Endothelial cell (in vitro differentiated cells): ENCODE measurements at regions not wholly inside any gene's neighbourhood (a gene's known extent, or its start where the extent isn't known, plus 50 kb on each side); places are given as distances from the start of the nearest gene placed in this dataset.

ENCODE experiments used
- DNase-seq: peaks from one replicate; pipeline ENCODE4 v3.0.0; 2021; ENCODE audit warnings: low spot score
- H3K27ac Mint-ChIP-seq: one replicate; pipeline ENCODE4 v1.8.0; 2021; ENCODE audit warnings: mixed read lengths, inconsistent platforms; ENCODE audit not compliant: unreplicated experiment
- H3K27me3 Mint-ChIP-seq: one replicate; pipeline ENCODE4 v1.8.0; 2021; ENCODE audit warnings: mild to moderate bottlenecking, moderate library complexity, mixed read lengths, inconsistent platforms; ENCODE audit not compliant: unreplicated experiment
- H3K36me3 Mint-ChIP-seq: one replicate; pipeline ENCODE4 v1.8.0; 2021; ENCODE audit warnings: mild to moderate bottlenecking, low read depth, mixed read lengths, inconsistent platforms; ENCODE audit not compliant: unreplicated experiment
- H3K4me1 Mint-ChIP-seq: one replicate; pipeline ENCODE4 v1.8.0; 2021; ENCODE audit warnings: mild to moderate bottlenecking, mixed read lengths, inconsistent platforms; ENCODE audit not compliant: unreplicated experiment
- H3K4me3 Mint-ChIP-seq: one replicate; pipeline ENCODE4 v1.8.0; 2021; ENCODE audit warnings: mild to moderate bottlenecking, mixed read lengths, inconsistent platforms; ENCODE audit not compliant: unreplicated experiment
- H3K9me3 Mint-ChIP-seq: one replicate; pipeline ENCODE4 v1.8.0; 2021; ENCODE audit warnings: mixed read lengths, inconsistent platforms; ENCODE audit not compliant: unreplicated experiment
- CTCF ChIP-seq: fragments of 200-600 bp; sonication (generic); IDR thresholded peaks from one replicate; pipeline ENCODE4 v1.5.0; 2021; ENCODE audit warnings: antibody characterized with exemption; ENCODE audit not compliant: unreplicated experiment

GRCh38 chrX:39506131-39506530 lies 591.6 kb downstream of the BCOR start:
- Mint-ChIP-seq H3K4me3 (no peak overlapping the region), H3K9me3 (no peaks in the 10 kb centered on the region), H3K36me3 (no peaks in the 10 kb centered on the region), H3K4me1 (no peaks in the 10 kb centered on the region), H3K27me3 (no peaks in the 10 kb centered on the region), H3K27ac (no peak overlapping the region)
- no peak for DNase-seq
- no peak for TF ChIP-seq CTCF

DNA sequence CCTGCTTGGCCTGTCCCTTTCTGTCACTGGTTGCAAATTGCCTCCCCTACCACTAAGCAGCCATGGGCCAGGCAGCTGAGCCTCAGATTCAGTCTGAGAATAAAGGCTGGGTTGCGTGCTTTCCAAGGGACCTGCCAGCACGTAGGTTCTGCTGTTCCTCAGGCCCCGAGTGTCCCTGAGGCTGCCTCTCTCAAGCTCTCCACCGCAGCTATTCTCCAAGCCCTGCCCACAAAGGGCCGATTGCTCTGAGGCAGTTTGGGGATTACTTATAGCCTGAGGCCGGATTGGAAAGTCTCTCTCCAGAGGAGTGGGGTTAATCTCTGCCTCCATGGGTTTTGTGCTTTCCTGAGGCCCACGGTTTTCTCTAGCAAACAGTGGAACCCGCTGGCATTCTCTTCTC lies 590.7 kb downstream of the BCOR start:
- H3K9me3 Mint-ChIP-seq, result no peaks in the 10 kb centered on the region
- H3K4me3 Mint-ChIP-seq, result no peak overlapping the region
- no peaks in the 10 kb centered on the region for H3K4me1 Mint-ChIP-seq
- H3K27me3 Mint-ChIP-seq, result no peaks in the 10 kb centered on the region
- no peak for DNase-seq
- no peak for TF ChIP-seq CTCF
- H3K27ac Mint-ChIP-seq, result no peak overlapping the region
- H3K36me3 Mint-ChIP-seq, result no peaks in the 10 kb centered on the region

- Mint-ChIP-seq H3K27me3 (no peaks in the 10 kb centered on the region), H3K4me1 (no peaks in the 10 kb centered on the region), H3K4me3 (no peak overlapping the region), H3K9me3 (no peaks in the 10 kb centered on the region), H3K27ac (no peak overlapping the region), H3K36me3 (no peaks in the 10 kb centered on the region)
- DNase-seq, result no peak
- no peak for TF ChIP-seq CTCF
These were observed 590.0 kb downstream of the BCOR start for GRCh38 chrX:39507617-39508299.

DNA sequence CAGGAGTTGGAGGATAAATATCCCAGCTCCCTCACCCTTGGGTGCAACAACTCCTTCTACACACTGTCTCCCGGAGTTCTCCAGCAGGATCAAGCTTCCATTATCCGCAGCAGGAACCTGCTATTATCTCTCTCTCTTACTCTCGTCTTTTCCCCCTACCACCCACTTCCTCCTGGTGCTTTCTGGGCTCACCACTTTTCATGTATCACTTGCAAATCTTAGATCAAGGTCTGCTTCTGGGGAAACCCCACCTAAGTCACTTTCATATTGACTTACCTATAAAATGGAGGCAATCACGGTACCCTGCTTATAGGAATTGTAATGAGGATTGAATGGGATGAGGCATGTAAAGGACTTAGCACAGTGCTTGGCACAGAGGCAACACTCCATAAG lies 589.5 kb downstream of the BCOR start:
- no peak for TF ChIP-seq CTCF
- Mint-ChIP-seq H3K36me3 (no peaks in the 10 kb centered on the region), H3K9me3 (no peaks in the 10 kb centered on the region), H3K27me3 (no peaks in the 10 kb centered on the region), H3K4me3 (no peak overlapping the region), H3K4me1 (no peaks in the 10 kb centered on the region), H3K27ac (no peak overlapping the region)
- no peak for DNase-seq

GRCh38 chrX:39509157-39509556 lies 588.6 kb downstream of the BCOR start:
- no peaks in the 10 kb centered on the region for H3K9me3 Mint-ChIP-seq
- no peaks in the 10 kb centered on the region for H3K36me3 Mint-ChIP-seq
- no peak overlapping the region for H3K4me3 Mint-ChIP-seq
- H3K4me1 Mint-ChIP-seq, result no peaks in the 10 kb centered on the region
- no peak for TF ChIP-seq CTCF
- H3K27ac Mint-ChIP-seq, result no peak overlapping the region
- no peaks in the 10 kb centered on the region for H3K27me3 Mint-ChIP-seq
- DNase-seq, result no peak
